Naive thymus-derived CD4-positive, alpha-beta T cell (primary cell): ENCODE measurements at regions not wholly inside any gene's neighbourhood (a gene's known extent, or its start where the extent isn't known, plus 50 kb on each side); places are given as distances from the start of the nearest gene placed in this dataset.
"Not testable (repeated sequence)": the region's sequence is repeated elsewhere in the genome, so short reads cannot be mapped to it uniquely, and the experiment has no call there.

Source experiments
- ATAC-seq: fragments of 150-1000 bp; cut with Tn5 transposase; 2 replicates; pipeline ENCODE4 v1.10.0; 2021; ENCODE audit warnings: mild to moderate bottlenecking, moderate library complexity
- CTCF ChIA-PET: fragments of 350-600 bp; sonication (Branson Sonifier 250); formaldehyde crosslinking; loops from one replicate; lab custom pipeline; 2021; ENCODE audit warnings: antibody characterized with exemption; lab: Charles Lee
- POLR2A ChIA-PET: fragments of 350-600 bp; sonication (Branson Sonifier 250); formaldehyde crosslinking; loops from one replicate; lab custom pipeline; 2021; ENCODE audit warnings: antibody characterized with exemption, inconsistent platforms; lab: Charles Lee
- DNase-seq, 9 donors: peaks; one replicate each; pipeline versions ENCODE4 v3.0.0 to v3.0.0-alpha.2; 2020 to 2022; ENCODE audit warnings: mixed read lengths in 1 of 9
- H3K27ac ChIP-seq: one replicate; pipeline ENCODE4 v1.7.0; 2013; ENCODE audit warnings: mild to moderate bottlenecking, low read depth, low read length, moderate library complexity
- H3K27me3 ChIP-seq, 2 donors: one replicate each; pipeline ENCODE4 v1.7.0; 2013; ENCODE audit warnings: low read length in 2 of 2, mild to moderate bottlenecking in 2 of 2, moderate library complexity in 2 of 2; ENCODE audit not compliant: control insufficient read depth in 2 of 2, insufficient read depth in 2 of 2
- H3K36me3 ChIP-seq, 3 experiments: 1 replicate in 2 of 3; 2 replicates in 1 of 3; pipeline ENCODE4 v1.7.0; 2013; ENCODE audit warnings: low read length in 3 of 3, mild to moderate bottlenecking in 3 of 3, moderate library complexity in 1 of 3; ENCODE audit not compliant: insufficient read depth in 3 of 3, control insufficient read depth in 2 of 3
- H3K4me1 ChIP-seq, 2 donors: one replicate each; pipeline ENCODE4 v1.7.0; 2013; ENCODE audit warnings: low read length in 2 of 2, mild to moderate bottlenecking in 2 of 2, moderate library complexity in 1 of 2; ENCODE audit not compliant: control insufficient read depth in 2 of 2, insufficient read depth in 2 of 2
- H3K4me3 ChIP-seq: 2 replicates; pipeline ENCODE4 v1.7.0; 2013; ENCODE audit warnings: mild to moderate bottlenecking, low read length
- H3K9me3 ChIP-seq, 3 experiments: 1 replicate in 2 of 3; 2 replicates in 1 of 3; pipeline ENCODE4 v1.7.0; 2013; ENCODE audit warnings: low read length in 3 of 3; ENCODE audit not compliant: control insufficient read depth in 2 of 3
- H3K27ac Mint-ChIP-seq, 9 donors: one replicate each; pipeline ENCODE4 v1.8.0; 2020 to 2022; ENCODE audit warnings: mixed read lengths in 9 of 9, mild to moderate bottlenecking in 8 of 9, moderate library complexity in 5 of 9, inconsistent platforms in 2 of 9
- H3K27me3 Mint-ChIP-seq, 5 donors: one replicate each; pipeline ENCODE4 v1.8.0; 2021 to 2022; ENCODE audit warnings: mixed read lengths in 5 of 5, mild to moderate bottlenecking in 1 of 5
- H3K36me3 Mint-ChIP-seq, 5 donors: one replicate each; pipeline ENCODE4 v1.8.0; 2020 to 2022; ENCODE audit warnings: mixed read lengths in 5 of 5, mild to moderate bottlenecking in 3 of 5, inconsistent platforms in 1 of 5
- H3K4me1 Mint-ChIP-seq, 7 donors: one replicate each; pipeline ENCODE4 v1.8.0; 2020 to 2022; ENCODE audit warnings: mixed read lengths in 7 of 7, mild to moderate bottlenecking in 3 of 7, inconsistent platforms in 1 of 7
- H3K4me3 Mint-ChIP-seq, 10 donors: one replicate each; pipeline ENCODE4 v1.8.0; 2020 to 2022; ENCODE audit warnings: mild to moderate bottlenecking in 10 of 10, mixed read lengths in 10 of 10, moderate library complexity in 6 of 10, inconsistent platforms in 2 of 10
- H3K9me3 Mint-ChIP-seq, 11 donors: one replicate each; pipeline ENCODE4 v1.8.0; 2020 to 2022; ENCODE audit warnings: mixed read lengths in 11 of 11, mild to moderate bottlenecking in 4 of 11, inconsistent platforms in 1 of 11, moderate library complexity in 1 of 11
- intact Hi-C, 2 donors: fragments of 100-400 bp; cut with micrococcal nuclease; formaldehyde crosslinking; loops; one replicate each; pipeline ENCODE4 v1.15.1; 2023

DNA sequence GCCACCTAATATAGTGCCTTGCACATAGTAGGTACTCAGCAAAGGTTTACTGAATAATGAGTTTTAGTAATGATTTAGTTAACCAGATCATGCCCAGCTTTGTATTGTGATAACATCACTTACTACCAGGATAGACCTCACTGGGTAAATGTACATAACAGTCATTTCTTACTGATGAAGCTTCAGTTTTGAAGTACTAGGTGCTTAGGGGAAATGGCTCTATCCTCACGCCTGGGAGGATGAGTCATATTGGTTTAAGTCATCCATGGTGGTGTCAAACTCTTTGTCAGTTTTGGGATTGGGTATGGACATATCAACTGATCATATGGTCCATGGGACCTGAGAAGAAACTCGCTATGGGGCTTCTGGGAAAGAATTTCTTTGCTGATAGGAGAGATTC lies 90.6 kb upstream of the USP24 start:
- no peak overlapping the region for H3K27ac ChIP-seq
- H3K4me1 Mint-ChIP-seq: peaks cover 0 to 3% (median 0%) of the 10 kb centered on the region in 7 donors
- ChIA-PET POLR2A (no interaction called here), CTCF (interaction anchor here (0.7 kb wide), 1 partner anchor 1159 kb away, joined by 3 read pairs; no protein-coding TSS in a partner anchor)
- no peaks in the 10 kb centered on the region for H3K36me3 Mint-ChIP-seq
- intact Hi-C loops: no loop called here
- H3K9me3 Mint-ChIP-seq: peaks cover 0 to 4% (median 0%) of the 10 kb centered on the region in 11 donors
- ATAC-seq (no peak), DNase-seq (no peak)
- no peaks in the 10 kb centered on the region for H3K9me3 ChIP-seq
- no peaks in the 10 kb centered on the region for H3K27me3 ChIP-seq
- H3K4me1 ChIP-seq: no peaks in the 10 kb centered on the region
- no peaks in the 10 kb centered on the region for H3K36me3 ChIP-seq
- H3K27ac Mint-ChIP-seq: no peak overlapping the region
- no peak overlapping the region for H3K4me3 ChIP-seq
- H3K4me3 Mint-ChIP-seq: no peak overlapping the region
- H3K27me3 Mint-ChIP-seq: peaks cover 3 to 27% (median 12%) of the 10 kb centered on the region in 5 donors

DNA sequence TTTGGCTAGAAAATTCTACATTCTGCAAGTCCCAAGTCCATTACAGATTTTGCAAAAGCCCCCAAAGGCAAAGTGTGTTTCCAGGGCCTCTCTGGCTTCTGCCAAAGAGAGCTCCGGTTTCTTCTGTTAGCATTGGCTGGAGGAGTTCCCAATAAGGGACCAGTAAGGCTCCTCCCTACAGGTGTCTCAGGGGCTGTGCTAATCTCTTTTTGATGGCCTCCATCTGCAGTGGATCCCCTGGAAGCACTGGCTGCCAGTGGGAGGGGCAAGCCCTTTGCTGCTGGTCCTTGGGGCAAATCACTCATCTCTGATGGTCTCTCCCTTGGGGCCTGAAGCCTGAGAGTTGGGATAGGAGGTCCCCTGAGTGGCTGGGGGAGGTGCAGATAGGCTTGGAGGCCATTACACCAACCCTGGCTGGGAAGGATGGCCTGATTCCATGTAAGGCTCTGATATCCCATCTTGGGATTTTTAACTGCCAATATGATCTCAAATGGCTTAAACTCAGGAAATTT lies 89.1 kb upstream of the USP24 start:
- Mint-ChIP-seq H3K27ac (no peak overlapping the region), H3K4me1 (no peaks in the 10 kb centered on the region), H3K4me3 (no peak overlapping the region), H3K36me3 (no peaks in the 10 kb centered on the region), H3K9me3 (peaks cover 0 to 4% (median 0%) of the 10 kb centered on the region in 11 donors), H3K27me3 (peaks cover 3 to 27% (median 12%) of the 10 kb centered on the region in 5 donors)
- H3K4me3 ChIP-seq: no peak overlapping the region
- H3K36me3 ChIP-seq: no peaks in the 10 kb centered on the region
- DNase-seq (no peak), ATAC-seq (no peak)
- CTCF ChIA-PET: no interaction called here
- H3K27me3 ChIP-seq: no peaks in the 10 kb centered on the region
- intact Hi-C loops: no loop called here
- no peaks in the 10 kb centered on the region for H3K4me1 ChIP-seq
- no peaks in the 10 kb centered on the region for H3K9me3 ChIP-seq
- H3K27ac ChIP-seq: no peak overlapping the region
- POLR2A ChIA-PET: no interaction called here

DNA sequence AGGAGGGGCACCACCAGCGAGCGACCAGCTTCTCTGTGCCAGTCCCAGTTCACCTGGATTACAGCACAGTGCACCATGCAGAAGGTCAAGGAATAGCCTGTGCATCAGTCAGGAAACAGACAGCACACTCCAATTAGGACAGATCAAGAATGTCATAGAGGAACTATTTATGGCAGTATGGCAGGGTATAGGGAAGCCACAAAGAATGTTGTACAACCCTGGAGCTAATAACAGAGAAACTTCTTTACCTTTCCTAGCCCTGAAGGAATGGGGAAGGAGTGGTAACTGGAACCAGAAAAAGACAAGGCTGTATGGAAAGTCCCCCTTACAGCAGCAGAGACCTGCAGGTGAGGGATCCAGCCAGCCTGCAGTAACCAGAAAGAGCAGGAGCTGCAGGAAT lies 87.8 kb upstream of the USP24 start:
- no peak overlapping the region for H3K4me3 ChIP-seq
- no peaks in the 10 kb centered on the region for H3K27me3 ChIP-seq
- DNase-seq (no peak), ATAC-seq (no peak)
- H3K27me3 Mint-ChIP-seq: peaks cover 3 to 23% (median 9%) of the 10 kb centered on the region in 5 donors
- no peaks in the 10 kb centered on the region for H3K36me3 ChIP-seq
- intact Hi-C loops: no loop called here
- ChIA-PET POLR2A (no interaction called here), CTCF (no interaction called here)
- H3K27ac ChIP-seq: no peak overlapping the region
- H3K4me1 Mint-ChIP-seq: no peaks in the 10 kb centered on the region
- H3K36me3 Mint-ChIP-seq: no peaks in the 10 kb centered on the region
- no peak overlapping the region for H3K27ac Mint-ChIP-seq
- H3K4me3 Mint-ChIP-seq: no peak overlapping the region
- H3K9me3 Mint-ChIP-seq: peaks cover 0 to 7% (median 0%) of the 10 kb centered on the region in 11 donors
- no peaks in the 10 kb centered on the region for H3K4me1 ChIP-seq
- no peaks in the 10 kb centered on the region for H3K9me3 ChIP-seq

DNA sequence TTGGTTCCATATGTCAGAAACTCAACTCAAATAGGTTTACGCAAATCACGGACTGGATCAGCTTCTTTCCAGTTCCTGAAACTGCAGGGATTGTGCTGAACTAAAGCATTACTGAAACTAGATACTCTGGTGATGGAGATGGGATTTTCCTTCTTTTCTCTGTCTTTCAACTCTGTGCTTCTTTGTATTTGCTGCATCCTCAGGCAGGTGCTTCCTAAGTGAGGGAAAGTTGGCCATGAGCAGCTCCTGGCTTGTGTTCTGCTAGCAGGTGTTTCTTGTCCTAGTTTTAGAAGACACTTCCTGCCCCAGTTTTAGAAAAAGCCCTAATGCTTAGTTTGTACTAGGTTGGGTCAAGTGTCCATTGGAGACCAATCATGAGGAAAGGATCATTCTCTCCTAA lies 86.7 kb upstream of the USP24 start:
- Mint-ChIP-seq H3K27me3 (peaks cover 3 to 19% (median 7%) of the 10 kb centered on the region in 5 donors), H3K4me3 (no peak overlapping the region), H3K36me3 (no peaks in the 10 kb centered on the region), H3K4me1 (no peaks in the 10 kb centered on the region), H3K27ac (peak overlapping the region in 1 of 9 donors; percentile 3), H3K9me3 (peaks cover 0 to 7% (median 0%) of the 10 kb centered on the region in 11 donors)
- DNase-seq (no peak), ATAC-seq (no peak)
- H3K4me1 ChIP-seq: no peaks in the 10 kb centered on the region
- POLR2A ChIA-PET: no interaction called here
- H3K9me3 ChIP-seq: no peaks in the 10 kb centered on the region
- intact Hi-C loops: no loop called here
- H3K27me3 ChIP-seq: no peaks in the 10 kb centered on the region
- H3K36me3 ChIP-seq: no peaks in the 10 kb centered on the region
- CTCF ChIA-PET: no interaction called here
- no peak overlapping the region for H3K27ac ChIP-seq
- H3K4me3 ChIP-seq: no peak overlapping the region

DNA sequence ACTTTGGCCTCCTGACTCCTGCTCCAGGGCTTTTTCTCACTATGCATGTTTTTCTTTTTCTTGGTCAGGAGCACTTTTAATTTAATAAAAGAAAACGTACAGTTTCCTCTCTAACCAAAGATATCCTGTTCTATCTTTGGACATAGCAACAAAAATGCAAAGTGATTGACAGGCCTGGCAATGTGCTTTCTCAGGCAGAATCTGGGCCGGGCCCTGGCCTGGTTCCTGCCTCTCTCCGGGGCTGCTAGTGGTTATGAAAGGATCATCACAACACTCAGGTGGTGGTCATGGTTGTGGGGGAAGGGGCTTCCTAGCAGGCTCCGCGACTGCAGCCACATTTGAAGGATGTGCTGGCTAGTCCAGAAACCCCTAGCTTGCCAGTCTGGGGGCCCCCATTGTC lies 85.8 kb upstream of the USP24 start:
- intact Hi-C loops: no loop called here
- Histone ChIP-seq H3K4me1 (no peaks in the 10 kb centered on the region), H3K36me3 (no peaks in the 10 kb centered on the region), H3K27me3 (no peaks in the 10 kb centered on the region), H3K27ac (no peak overlapping the region), H3K4me3 (no peak overlapping the region), H3K9me3 (no peaks in the 10 kb centered on the region)
- Mint-ChIP-seq H3K27me3 (peaks cover 5 to 19% (median 7%) of the 10 kb centered on the region in 5 donors), H3K4me1 (no peaks in the 10 kb centered on the region), H3K4me3 (no peak overlapping the region), H3K9me3 (peaks cover 0 to 7% (median 2%) of the 10 kb centered on the region in 11 donors), H3K27ac (no peak overlapping the region), H3K36me3 (no peaks in the 10 kb centered on the region)
- ChIA-PET CTCF (no interaction called here), POLR2A (no interaction called here)
- ATAC-seq (no peak), DNase-seq (no peak)

DNA sequence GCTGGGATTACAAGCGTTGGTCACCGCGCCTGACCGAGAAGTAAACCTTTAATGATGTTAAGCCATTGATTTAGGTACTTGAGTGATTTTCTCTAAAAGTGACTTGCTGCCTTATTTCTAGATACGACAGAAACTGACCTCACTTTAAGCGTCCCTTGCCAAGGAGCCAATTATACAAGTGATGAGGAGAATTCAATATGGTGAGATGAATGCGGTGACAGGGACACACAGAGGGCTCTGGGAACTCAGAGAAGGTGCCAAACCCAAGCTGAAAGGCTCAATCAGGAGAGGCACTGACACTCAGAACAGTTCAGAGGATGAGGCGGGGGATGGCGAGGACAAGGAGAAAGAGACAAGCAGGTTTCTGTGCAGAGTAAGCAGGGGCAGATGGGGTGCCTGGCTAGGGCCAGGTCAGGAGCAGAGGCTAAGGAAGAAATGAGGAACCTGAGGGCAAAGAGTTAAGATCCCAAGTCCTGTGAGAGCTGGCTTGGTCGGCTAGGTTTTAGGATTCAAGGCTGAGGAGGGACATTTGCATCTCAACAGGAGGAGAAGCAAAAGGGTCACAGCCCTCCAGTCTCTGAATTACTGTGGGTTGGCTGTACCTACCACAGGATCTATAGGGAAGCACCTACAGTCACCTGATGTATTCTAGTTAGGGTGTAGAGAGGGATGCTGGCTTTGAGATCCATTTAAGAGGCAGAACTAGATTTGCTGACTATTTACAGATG lies 83.2 kb upstream of the USP24 start:
- Mint-ChIP-seq H3K27ac (no peak overlapping the region), H3K9me3 (peaks cover 0 to 18% (median 3%) of the 10 kb centered on the region in 11 donors), H3K36me3 (no peaks in the 10 kb centered on the region), H3K4me3 (no peak overlapping the region), H3K27me3 (peaks cover 0 to 8% (median 3%) of the 10 kb centered on the region in 5 donors), H3K4me1 (no peaks in the 10 kb centered on the region)
- no peaks in the 10 kb centered on the region for H3K9me3 ChIP-seq
- H3K27me3 ChIP-seq: no peaks in the 10 kb centered on the region
- ChIA-PET CTCF (no interaction called here), POLR2A (no interaction called here)
- H3K4me3 ChIP-seq: no peak overlapping the region
- DNase-seq: no peak
- no peaks in the 10 kb centered on the region for H3K36me3 ChIP-seq
- intact Hi-C loops: no loop called here
- no peaks in the 10 kb centered on the region for H3K4me1 ChIP-seq
- no peak for ATAC-seq
- H3K27ac ChIP-seq: no peak overlapping the region

DNA sequence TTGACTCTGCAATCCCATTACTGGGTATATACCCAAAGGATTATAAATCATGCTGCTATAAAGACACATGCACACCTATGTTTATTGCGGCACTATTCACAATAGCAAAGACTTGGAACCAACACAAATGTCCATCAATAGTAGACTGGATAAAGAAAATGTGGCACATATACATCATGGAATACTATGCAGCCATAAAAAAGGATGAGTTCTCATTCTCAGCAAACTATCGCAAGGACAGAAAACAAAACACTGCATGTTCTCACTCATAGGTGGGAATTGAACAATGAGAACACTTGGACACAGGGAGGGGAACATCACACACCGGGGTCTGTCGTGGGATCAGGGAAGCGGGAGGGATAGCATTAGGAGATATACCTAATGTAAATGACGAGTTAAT lies 81.1 kb upstream of the USP24 start:
- H3K4me3 Mint-ChIP-seq, H3K36me3 ChIP-seq, H3K27ac ChIP-seq, ATAC-seq, POLR2A ChIA-PET, CTCF ChIA-PET, H3K36me3 Mint-ChIP-seq, DNase-seq, H3K4me3 ChIP-seq, H3K9me3 ChIP-seq, H3K27me3 ChIP-seq, H3K27ac Mint-ChIP-seq, H3K4me1 Mint-ChIP-seq, intact Hi-C loops, H3K4me1 ChIP-seq: not testable (repeated sequence)
- Mint-ChIP-seq H3K27me3 (peaks cover 0 to 14% (median 6%) of the 10 kb centered on the region in 5 donors), H3K9me3 (peaks cover 0 to 18% (median 3%) of the 10 kb centered on the region in 11 donors)
